HEK293 (cell line): ENCODE measurements at regions not wholly inside any gene's neighbourhood (a gene's known extent, or its start where the extent isn't known, plus 50 kb on each side); places are given as distances from the start of the nearest gene placed in this dataset.

Source experiments
- ATF2 ChIP-seq: fragments of 450-650 bp; formaldehyde crosslinking; IDR thresholded peaks from 2 replicates; pipeline ENCODE4 v1.5.1; 2016; ENCODE audit warnings: missing biosample characterization, missing genetic modification characterization, low read depth
- CTCF ChIP-seq: fragments of 450-650 bp; formaldehyde crosslinking; IDR thresholded peaks from 2 replicates; pipeline ENCODE4 v1.5.1; 2016; ENCODE audit warnings: missing biosample characterization, missing genetic modification characterization
- IKZF3 ChIP-seq: fragments of 450-650 bp; IDR thresholded peaks from 2 replicates; pipeline ENCODE4 v1.5.0; 2018; ENCODE audit warnings: missing biosample characterization, mild to moderate bottlenecking, missing genetic modification characterization, moderate library complexity
- MYNN ChIP-seq: fragments of 450-650 bp; formaldehyde crosslinking; IDR thresholded peaks from 2 replicates; pipeline ENCODE4 v1.5.1; 2016; ENCODE audit warnings: missing biosample characterization, missing genetic modification characterization, borderline replicate concordance
- REPIN1 ChIP-seq: fragments of 450-650 bp; formaldehyde crosslinking; IDR thresholded peaks from 2 replicates; pipeline ENCODE4 v1.5.1; 2017; ENCODE audit warnings: missing biosample characterization, missing genetic modification characterization, low read depth
- REST ChIP-seq: fragments of 450-650 bp; formaldehyde crosslinking; IDR thresholded peaks from 2 replicates; pipeline ENCODE4 v1.5.1; 2016; ENCODE audit warnings: missing biosample characterization, missing genetic modification characterization
- TRIM28 ChIP-seq: IDR thresholded peaks from 2 replicates; pipeline ENCODE4 v1.6.1; 2011; ENCODE audit warnings: low read length, control low read depth, borderline replicate concordance
- ZBTB17 ChIP-seq: fragments of 450-650 bp; formaldehyde crosslinking; IDR thresholded peaks from 2 replicates; pipeline ENCODE4 v1.5.1; 2016; ENCODE audit warnings: missing biosample characterization, missing genetic modification characterization
- ZBTB49 ChIP-seq: fragments of 450-650 bp; formaldehyde crosslinking; IDR thresholded peaks from 2 replicates; pipeline ENCODE4 v1.5.1; 2016; ENCODE audit warnings: missing biosample characterization, missing genetic modification characterization, low read depth
- ZBTB7A ChIP-seq: fragments of 450-650 bp; formaldehyde crosslinking; IDR thresholded peaks from 2 replicates; pipeline ENCODE4 v1.5.1; 2016; ENCODE audit warnings: low read depth, missing biosample characterization, missing genetic modification characterization
- ZIC2 ChIP-seq: fragments of 450-650 bp; formaldehyde crosslinking; IDR thresholded peaks from 2 replicates; pipeline ENCODE4 v1.5.1; 2016; ENCODE audit warnings: missing biosample characterization, missing genetic modification characterization
- ZNF140 ChIP-seq: fragments of 450-650 bp; formaldehyde crosslinking; IDR thresholded peaks from 2 replicates; pipeline ENCODE4 v1.5.1; 2016; ENCODE audit warnings: missing biosample characterization, missing genetic modification characterization
- ZNF148 ChIP-seq: fragments of 450-650 bp; formaldehyde crosslinking; IDR thresholded peaks from 2 replicates; pipeline ENCODE4 v1.5.0; 2017; ENCODE audit warnings: missing biosample characterization, missing genetic modification characterization, borderline replicate concordance
- ZNF184 ChIP-seq: fragments of 450-650 bp; IDR thresholded peaks from 2 replicates; pipeline ENCODE4 v1.5.1; 2018; ENCODE audit warnings: missing biosample characterization, mild to moderate bottlenecking, missing genetic modification characterization
- ZNF2 ChIP-seq: fragments of 450-650 bp; formaldehyde crosslinking; IDR thresholded peaks from 2 replicates; pipeline ENCODE4 v1.5.1; 2016; ENCODE audit warnings: missing biosample characterization, missing genetic modification characterization
- ZNF202 ChIP-seq: fragments of 450-650 bp; formaldehyde crosslinking; IDR thresholded peaks from 2 replicates; pipeline ENCODE4 v1.5.1; 2016; ENCODE audit warnings: missing biosample characterization, missing genetic modification characterization, borderline replicate concordance
- ZNF23 ChIP-seq: fragments of 450-650 bp; formaldehyde crosslinking; IDR thresholded peaks from 2 replicates; pipeline ENCODE4 v1.5.1; 2016; ENCODE audit warnings: missing biosample characterization, missing genetic modification characterization, borderline replicate concordance
- ZNF404 ChIP-seq: fragments of 450-650 bp; formaldehyde crosslinking; IDR thresholded peaks from 2 replicates; pipeline ENCODE4 v1.5.1; 2017; ENCODE audit warnings: missing biosample characterization, missing genetic modification characterization
- ZNF48 ChIP-seq: fragments of 450-650 bp; formaldehyde crosslinking; IDR thresholded peaks from 2 replicates; pipeline ENCODE4 v1.5.1; 2016; ENCODE audit warnings: missing biosample characterization, missing genetic modification characterization
- ZNF514 ChIP-seq: fragments of 450-650 bp; formaldehyde crosslinking; IDR thresholded peaks from 2 replicates; pipeline ENCODE4 v1.5.1; 2016; ENCODE audit warnings: missing biosample characterization, missing genetic modification characterization
- ZNF621 ChIP-seq: fragments of 450-650 bp; formaldehyde crosslinking; IDR thresholded peaks from 2 replicates; pipeline ENCODE4 v1.5.1; 2017; ENCODE audit warnings: missing biosample characterization, missing genetic modification characterization
- ZNF701 ChIP-seq: fragments of 450-650 bp; formaldehyde crosslinking; IDR thresholded peaks from 2 replicates; pipeline ENCODE4 v1.5.1; 2016; ENCODE audit warnings: missing biosample characterization, missing genetic modification characterization
- ZSCAN30 ChIP-seq: fragments of 450-650 bp; IDR thresholded peaks from 2 replicates; pipeline ENCODE4 v1.5.1; 2018; ENCODE audit warnings: missing biosample characterization, mild to moderate bottlenecking, missing genetic modification characterization, moderate library complexity
- TF ChIP-seq, protein P1 (sequence below): fragments of 450-650 bp; formaldehyde crosslinking; IDR thresholded peaks from 2 replicates; pipeline ENCODE4 v1.5.1; 2016; ENCODE audit warnings: missing biosample characterization, missing genetic modification characterization
- TF ChIP-seq, protein P2 (sequence below): fragments of 450-650 bp; formaldehyde crosslinking; IDR thresholded peaks from 2 replicates; pipeline ENCODE4 v1.5.1; 2017; ENCODE audit warnings: missing biosample characterization, missing genetic modification characterization

- TF ChIP-seq REST (tag by site-specific recombination) (no peak), ZNF148 (no peak), CTCF (tag by site-specific recombination) (peak; percentile 78; the same call in 1 of the 2 replicates), ZNF2 (peak; percentile 71), ATF2 (tag by site-specific recombination) (no peak), ZIC2 (no peak), ZSCAN30 (tag by site-specific recombination) (0 out of 2 replicates have a peak, but pooled peaks have one; percentile 49), ZNF48 (tag by site-specific recombination) (no peak), ZNF621 (tag by site-specific recombination) (no peak), REPIN1 (tag by site-specific recombination) (no peak), TRIM28 (no peak), ZBTB17 (0 out of 2 replicates have a peak, but pooled peaks have one; percentile 10), ZBTB7A (tag by site-specific recombination) (no peak), ZNF202 (tag by site-specific recombination) (no peak), ZNF23 (tag by site-specific recombination) (no peak), ZNF701 (tag by site-specific recombination) (no peak), ZNF404 (tag by site-specific recombination) (no peak), ZNF140 (tag by site-specific recombination) (no peak), ZNF184 (tag by site-specific recombination) (0 out of 2 replicates have a peak, but pooled peaks have one; percentile 18), ZNF514 (tag by site-specific recombination) (no peak), IKZF3 (tag by site-specific recombination) (no peak), MYNN (no peak), ZBTB49 (tag by site-specific recombination) (no peak)
- TF ChIP-seq, protein P1, sequence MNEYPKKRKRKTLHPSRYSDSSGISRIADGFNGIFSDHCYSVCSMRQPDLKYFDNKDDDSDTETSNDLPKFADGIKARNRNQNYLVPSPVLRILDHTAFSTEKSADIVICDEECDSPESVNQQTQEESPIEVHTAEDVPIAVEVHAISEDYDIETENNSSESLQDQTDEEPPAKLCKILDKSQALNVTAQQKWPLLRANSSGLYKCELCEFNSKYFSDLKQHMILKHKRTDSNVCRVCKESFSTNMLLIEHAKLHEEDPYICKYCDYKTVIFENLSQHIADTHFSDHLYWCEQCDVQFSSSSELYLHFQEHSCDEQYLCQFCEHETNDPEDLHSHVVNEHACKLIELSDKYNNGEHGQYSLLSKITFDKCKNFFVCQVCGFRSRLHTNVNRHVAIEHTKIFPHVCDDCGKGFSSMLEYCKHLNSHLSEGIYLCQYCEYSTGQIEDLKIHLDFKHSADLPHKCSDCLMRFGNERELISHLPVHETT (tag by site-specific recombination), result no peak
- TF ChIP-seq, protein P2, sequence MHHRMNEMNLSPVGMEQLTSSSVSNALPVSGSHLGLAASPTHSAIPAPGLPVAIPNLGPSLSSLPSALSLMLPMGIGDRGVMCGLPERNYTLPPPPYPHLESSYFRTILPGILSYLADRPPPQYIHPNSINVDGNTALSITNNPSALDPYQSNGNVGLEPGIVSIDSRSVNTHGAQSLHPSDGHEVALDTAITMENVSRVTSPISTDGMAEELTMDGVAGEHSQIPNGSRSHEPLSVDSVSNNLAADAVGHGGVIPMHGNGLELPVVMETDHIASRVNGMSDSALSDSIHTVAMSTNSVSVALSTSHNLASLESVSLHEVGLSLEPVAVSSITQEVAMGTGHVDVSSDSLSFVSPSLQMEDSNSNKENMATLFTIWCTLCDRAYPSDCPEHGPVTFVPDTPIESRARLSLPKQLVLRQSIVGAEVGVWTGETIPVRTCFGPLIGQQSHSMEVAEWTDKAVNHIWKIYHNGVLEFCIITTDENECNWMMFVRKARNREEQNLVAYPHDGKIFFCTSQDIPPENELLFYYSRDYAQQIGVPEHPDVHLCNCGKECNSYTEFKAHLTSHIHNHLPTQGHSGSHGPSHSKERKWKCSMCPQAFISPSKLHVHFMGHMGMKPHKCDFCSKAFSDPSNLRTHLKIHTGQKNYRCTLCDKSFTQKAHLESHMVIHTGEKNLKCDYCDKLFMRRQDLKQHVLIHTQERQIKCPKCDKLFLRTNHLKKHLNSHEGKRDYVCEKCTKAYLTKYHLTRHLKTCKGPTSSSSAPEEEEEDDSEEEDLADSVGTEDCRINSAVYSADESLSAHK (tag by site-specific recombination), result no peak
Measured at GRCh38 chr1:240027059-240027462, 64.6 kb upstream of the FMN2 start (continued).
